ENCODE measurements at regions not wholly inside any gene's neighbourhood (a gene's known extent, or its start where the extent isn't known, plus 50 kb on each side); places are given as distances from the start of the nearest gene placed in this dataset.

DNA sequence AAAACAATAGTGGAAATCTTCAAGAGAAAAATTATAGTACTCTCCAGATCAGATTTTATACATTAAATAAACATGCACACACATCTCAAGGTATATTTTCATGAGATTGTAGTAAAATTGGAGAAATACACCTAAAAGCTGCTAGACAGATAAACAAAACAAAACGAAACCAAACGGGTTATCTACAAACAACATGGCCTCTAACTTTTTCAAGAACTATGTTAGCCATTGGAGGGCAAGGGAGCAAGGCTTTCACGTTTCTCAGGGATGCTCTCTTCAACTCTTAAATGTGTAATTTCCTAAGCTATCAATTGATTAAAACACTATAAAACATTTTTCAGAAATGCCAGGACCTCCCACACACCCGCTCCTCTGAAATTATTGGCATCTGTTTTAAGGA is 1262.4 kb upstream of the PCDH20 start:
- no peak for TF ChIP-seq CTCF (IDR thresholded peaks at IDR 0.05; ENCODE audit: low read length)
- no peak for TF ChIP-seq EZH2 (optimal IDR thresholded peaks at IDR 0.05; ENCODE audit: low read depth, low read length)

Data from MM.1S (cell line).